Heart left ventricle (tissue), 13 donors: ENCODE measurements at regions not wholly inside any gene's neighbourhood (a gene's known extent, or its start where the extent isn't known, plus 50 kb on each side); places are given as distances from the start of the nearest gene placed in this dataset.

Experiments
- POLR2A ChIP-seq, 2 donors: fragments of 450-650 bp; IDR thresholded peaks; one replicate each; pipeline ENCODE4 v1.6.1; 2017; ENCODE audit warnings: antibody characterized with exemption in 2 of 2, mild to moderate bottlenecking in 2 of 2, moderate library complexity in 2 of 2
- TF ChIP-seq, protein P1 (sequence below), 12 donors: fragments of 200-600 bp; sonication (generic) in 4 of 12; IDR thresholded peaks; one replicate each; pipeline versions ENCODE4 v1.5.0 to v1.8.0; 2018 to 2022; ENCODE audit warnings: antibody characterized with exemption in 12 of 12, mild to moderate bottlenecking in 5 of 12
- donor health status: ischemic (EF 13 %, LVEDD 7.1; RV severe dilation, severe dysfunction).
- donor health status: DM: no; HTN: yes; CAD: no.
- donor health status: DM: no; HTN: no; CAD: no.
- donor health status: ischemic (EF 25% LVEDD 6.9; RV normal size, moderate dysfunction).
- donor health status: ischemic (EF 25% LVEDD 5.7; RV mildly dilated, moderate dysfunction).
- donor health status: ischemic (EF 35%, LVEDD 5.7; RV mildly dilated, moderate dysfunction).
- donor health status: nonischemic (EF 11% LVEDD 7.7; RV severe dilation, severe dysfunction).
- donor health status: DM: yes; HTN: yes; CAD: no.
- donor health status: PGD.
- donor health status: ischemic (EF 29% LVEDD 5.4; RV normal size, mild dysfunction).
- donor health status: nonischemic (EF 23%, LVEDD 6.1; RV moderate dilation, normal function).

DNA sequence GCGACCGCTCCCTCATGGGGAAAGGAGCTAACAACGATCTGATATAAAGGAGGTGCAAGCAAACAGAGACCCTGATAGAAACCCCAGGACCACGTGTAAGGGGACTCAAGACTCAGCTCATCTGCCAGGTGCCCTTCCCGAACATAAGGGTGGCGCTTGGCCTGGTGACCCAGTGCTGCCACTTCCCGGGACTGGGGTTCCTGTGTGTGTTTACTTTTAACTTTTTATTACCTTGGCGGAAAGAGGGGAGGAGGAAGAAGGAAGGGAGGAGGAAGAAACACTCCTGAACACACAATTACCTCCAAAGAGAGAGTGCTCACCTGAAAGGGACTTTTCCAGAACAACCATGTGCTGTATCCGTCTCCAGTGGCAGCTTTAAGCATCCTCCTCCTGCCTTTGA is 56.5 kb upstream of the EDAR start:
- TF ChIP-seq, protein P1, sequence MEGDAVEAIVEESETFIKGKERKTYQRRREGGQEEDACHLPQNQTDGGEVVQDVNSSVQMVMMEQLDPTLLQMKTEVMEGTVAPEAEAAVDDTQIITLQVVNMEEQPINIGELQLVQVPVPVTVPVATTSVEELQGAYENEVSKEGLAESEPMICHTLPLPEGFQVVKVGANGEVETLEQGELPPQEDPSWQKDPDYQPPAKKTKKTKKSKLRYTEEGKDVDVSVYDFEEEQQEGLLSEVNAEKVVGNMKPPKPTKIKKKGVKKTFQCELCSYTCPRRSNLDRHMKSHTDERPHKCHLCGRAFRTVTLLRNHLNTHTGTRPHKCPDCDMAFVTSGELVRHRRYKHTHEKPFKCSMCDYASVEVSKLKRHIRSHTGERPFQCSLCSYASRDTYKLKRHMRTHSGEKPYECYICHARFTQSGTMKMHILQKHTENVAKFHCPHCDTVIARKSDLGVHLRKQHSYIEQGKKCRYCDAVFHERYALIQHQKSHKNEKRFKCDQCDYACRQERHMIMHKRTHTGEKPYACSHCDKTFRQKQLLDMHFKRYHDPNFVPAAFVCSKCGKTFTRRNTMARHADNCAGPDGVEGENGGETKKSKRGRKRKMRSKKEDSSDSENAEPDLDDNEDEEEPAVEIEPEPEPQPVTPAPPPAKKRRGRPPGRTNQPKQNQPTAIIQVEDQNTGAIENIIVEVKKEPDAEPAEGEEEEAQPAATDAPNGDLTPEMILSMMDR (IDR thresholded peaks at IDR 0.05): no peak
- TF ChIP-seq POLR2A (IDR thresholded peaks at IDR 0.05): no peak
